ENCODE measurements at regions not wholly inside any gene's neighbourhood (a gene's known extent, or its start where the extent isn't known, plus 50 kb on each side); places are given as distances from the start of the nearest gene placed in this dataset.
"Not testable (repeated sequence)": the region's sequence is repeated elsewhere in the genome, so short reads cannot be mapped to it uniquely, and the experiment has no call there.

- ATAC-seq (ENCODE audit: low read depth in 2 of 2) (no peak), DNase-seq (no peak)
- Mint-ChIP-seq H3K4me1 (no peaks in the 10 kb centered on the region), H3K4me3 (no peak overlapping the region), H3K27ac (no peak overlapping the region), H3K9me3 (peaks cover 0 to 9% (median 6%) of the 10 kb centered on the region in 7 donors), H3K27me3 (no peaks in the 10 kb centered on the region), H3K36me3 (no peaks in the 10 kb centered on the region)
These were observed 1960.8 kb downstream of the OLFM4 start for GRCh38 chr13:54989418-54989817.

- Mint-ChIP-seq H3K4me1 (no peaks in the 10 kb centered on the region), H3K9me3 (peaks cover 3 to 23% (median 10%) of the 10 kb centered on the region in 7 donors), H3K27ac (peak overlapping the region in 1 of 6 donors; percentile 19), H3K27me3 (no peaks in the 10 kb centered on the region), H3K4me3 (no peak overlapping the region), H3K36me3 (no peaks in the 10 kb centered on the region)
- DNase-seq (no peak), ATAC-seq (ENCODE audit: low read depth in 2 of 2) (no peak)
These were observed 1970.8 kb downstream of the OLFM4 start for GRCh38 chr13:54999399-54999907.

- peaks cover 3 to 23% (median 11%) of the 10 kb centered on the region in 7 donors for H3K9me3 Mint-ChIP-seq
- no peaks in the 10 kb centered on the region for H3K36me3 Mint-ChIP-seq
- H3K4me1 Mint-ChIP-seq, result no peaks in the 10 kb centered on the region
These were observed 1971.4 kb downstream of the OLFM4 start for GRCh38 chr13:55000043-55000442.

GRCh38 chr13:55000844-55001243 is 1972.2 kb downstream of the OLFM4 start:
- no peaks in the 10 kb centered on the region for H3K27me3 Mint-ChIP-seq
- peaks cover 3 to 21% (median 13%) of the 10 kb centered on the region in 7 donors for H3K9me3 Mint-ChIP-seq
- no peak for ATAC-seq (ENCODE audit: low read depth in 2 of 2)
- no peaks in the 10 kb centered on the region for H3K36me3 Mint-ChIP-seq
- no peaks in the 10 kb centered on the region for H3K4me1 Mint-ChIP-seq
- no peak overlapping the region for H3K27ac Mint-ChIP-seq
- H3K4me3 Mint-ChIP-seq, result no peak overlapping the region
- no peak for DNase-seq

More at GRCh38 chr13:55000043-55000442, 1971.4 kb downstream of the OLFM4 start:
- ATAC-seq (ENCODE audit: low read depth in 2 of 2) (no peak), DNase-seq (no peak)
- H3K27ac Mint-ChIP-seq, result no peak overlapping the region
- H3K27me3 Mint-ChIP-seq, result no peaks in the 10 kb centered on the region
- no peak overlapping the region for H3K4me3 Mint-ChIP-seq

- H3K4me3 Mint-ChIP-seq, result no peak overlapping the region
These were observed 1973.3 kb downstream of the OLFM4 start for GRCh38 chr13:55001881-55002280.

GRCh38 chr13:55007681-55008080 is 1979.1 kb downstream of the OLFM4 start:
- Mint-ChIP-seq H3K4me3 (no peak overlapping the region), H3K27me3 (no peaks in the 10 kb centered on the region), H3K4me1 (no peaks in the 10 kb centered on the region), H3K36me3 (no peaks in the 10 kb centered on the region), H3K27ac (no peak overlapping the region), H3K9me3 (peaks cover 2 to 19% (median 12%) of the 10 kb centered on the region in 7 donors)
- DNase-seq (no peak), ATAC-seq (ENCODE audit: low read depth in 2 of 2) (no peak)

More at GRCh38 chr13:55001881-55002280, 1973.3 kb downstream of the OLFM4 start:
- peaks cover 3 to 19% (median 7%) of the 10 kb centered on the region in 7 donors for H3K9me3 Mint-ChIP-seq
- no peaks in the 10 kb centered on the region for H3K4me1 Mint-ChIP-seq
- no peak overlapping the region for H3K27ac Mint-ChIP-seq
- no peaks in the 10 kb centered on the region for H3K36me3 Mint-ChIP-seq
- no peaks in the 10 kb centered on the region for H3K27me3 Mint-ChIP-seq
- no peak for ATAC-seq (ENCODE audit: low read depth in 2 of 2)
- no peak for DNase-seq

GRCh38 chr13:55013051-55013450 is 1984.4 kb downstream of the OLFM4 start:
- Mint-ChIP-seq H3K4me3 (no peak overlapping the region), H3K4me1 (no peaks in the 10 kb centered on the region), H3K27me3 (no peaks in the 10 kb centered on the region), H3K9me3 (peaks cover 0 to 16% (median 10%) of the 10 kb centered on the region in 7 donors), H3K27ac (no peak overlapping the region), H3K36me3 (no peaks in the 10 kb centered on the region)
- no peak for DNase-seq
- ATAC-seq (ENCODE audit: low read depth in 2 of 2), result no peak

GRCh38 chr13:55029280-55029679 is 2000.7 kb downstream of the OLFM4 start:
- no peak for ATAC-seq (ENCODE audit: low read depth in 2 of 2)
- Mint-ChIP-seq H3K4me1 (no peaks in the 10 kb centered on the region), H3K4me3 (no peak overlapping the region), H3K9me3 (peaks cover 2 to 19% (median 12%) of the 10 kb centered on the region in 7 donors), H3K27me3 (no peaks in the 10 kb centered on the region), H3K27ac (no peak overlapping the region), H3K36me3 (no peaks in the 10 kb centered on the region)
- DNase-seq, result no peak

- no peak overlapping the region for H3K27ac Mint-ChIP-seq
- no peaks in the 10 kb centered on the region for H3K4me1 Mint-ChIP-seq
- no peak overlapping the region for H3K4me3 Mint-ChIP-seq
- ATAC-seq (ENCODE audit: low read depth in 2 of 2), result no peak
- peaks cover 0 to 15% (median 8%) of the 10 kb centered on the region in 7 donors for H3K9me3 Mint-ChIP-seq
- H3K36me3 Mint-ChIP-seq, result no peaks in the 10 kb centered on the region
- DNase-seq, result no peak
- no peaks in the 10 kb centered on the region for H3K27me3 Mint-ChIP-seq
These were observed 2009.6 kb downstream of the OLFM4 start for GRCh38 chr13:55038230-55038629.

GRCh38 chr13:55053891-55054550 is 2025.4 kb downstream of the OLFM4 start:
- ATAC-seq (ENCODE audit: low read depth in 2 of 2); H3K4me1 Mint-ChIP-seq: not testable (repeated sequence)
- peaks cover 6 to 23% (median 16%) of the 10 kb centered on the region in 7 donors for H3K9me3 Mint-ChIP-seq

GRCh38 chr13:55055666-55056065 is 2027.1 kb downstream of the OLFM4 start:
- not testable (repeated sequence) for H3K36me3 Mint-ChIP-seq; ATAC-seq (ENCODE audit: low read depth in 2 of 2); DNase-seq; H3K4me1 Mint-ChIP-seq; H3K27me3 Mint-ChIP-seq; H3K4me3 Mint-ChIP-seq; H3K27ac Mint-ChIP-seq
- peaks cover 6 to 23% (median 17%) of the 10 kb centered on the region in 7 donors for H3K9me3 Mint-ChIP-seq

More at GRCh38 chr13:55053891-55054550, 2025.4 kb downstream of the OLFM4 start:
- not testable (repeated sequence) for H3K27ac Mint-ChIP-seq, H3K4me3 Mint-ChIP-seq, DNase-seq, H3K27me3 Mint-ChIP-seq, H3K36me3 Mint-ChIP-seq

- no peak overlapping the region for H3K4me3 Mint-ChIP-seq
- H3K36me3 Mint-ChIP-seq, result no peaks in the 10 kb centered on the region
- H3K27me3 Mint-ChIP-seq, result no peaks in the 10 kb centered on the region
- H3K27ac Mint-ChIP-seq, result peak overlapping the region in 1 of 6 donors; percentile 24
- DNase-seq, result no peak
- ATAC-seq (ENCODE audit: low read depth in 2 of 2), result no peak
- H3K4me1 Mint-ChIP-seq, result no peaks in the 10 kb centered on the region
- H3K9me3 Mint-ChIP-seq, result peaks cover 0 to 17% (median 9%) of the 10 kb centered on the region in 7 donors
These were observed 2034.0 kb downstream of the OLFM4 start for GRCh38 chr13:55062662-55063061.

- ATAC-seq (ENCODE audit: low read depth in 2 of 2), result no peak
- H3K36me3 Mint-ChIP-seq, result no peaks in the 10 kb centered on the region
These were observed 2039.3 kb downstream of the OLFM4 start for GRCh38 chr13:55067946-55068345.

GRCh38 chr13:55069746-55070145 is 2041.1 kb downstream of the OLFM4 start:
- DNase-seq, result no peak
- Mint-ChIP-seq H3K27me3 (no peaks in the 10 kb centered on the region), H3K9me3 (peaks cover 0 to 7% (median 2%) of the 10 kb centered on the region in 7 donors), H3K27ac (no peak overlapping the region), H3K4me1 (no peaks in the 10 kb centered on the region), H3K4me3 (no peak overlapping the region), H3K36me3 (no peaks in the 10 kb centered on the region)
- no peak for ATAC-seq (ENCODE audit: low read depth in 2 of 2)

More at GRCh38 chr13:55067946-55068345, 2039.3 kb downstream of the OLFM4 start:
- Mint-ChIP-seq H3K27ac (no peak overlapping the region), H3K4me1 (no peaks in the 10 kb centered on the region), H3K4me3 (no peak overlapping the region), H3K9me3 (peaks cover 0 to 7% (median 0%) of the 10 kb centered on the region in 7 donors), H3K27me3 (no peaks in the 10 kb centered on the region)
- DNase-seq, result no peak

Measured in naive B cell (primary cell).